GM19395 (cell line): ENCODE measurements at regions not wholly inside any gene's neighbourhood (a gene's known extent, or its start where the extent isn't known, plus 50 kb on each side); places are given as distances from the start of the nearest gene placed in this dataset.

ENCODE experiments used
- ATAC-seq: cut with Tn5 transposase; IDR thresholded peaks from one replicate; pipeline ENCODE4 v1.9.1; 2021; ENCODE audit warnings: mild to moderate bottlenecking, moderate library complexity; ENCODE audit not compliant: unreplicated experiment

GRCh38 chr15:35850284-35850683 is 304.3 kb upstream of the DPH6 start:
- no peak for ATAC-seq

DNA sequence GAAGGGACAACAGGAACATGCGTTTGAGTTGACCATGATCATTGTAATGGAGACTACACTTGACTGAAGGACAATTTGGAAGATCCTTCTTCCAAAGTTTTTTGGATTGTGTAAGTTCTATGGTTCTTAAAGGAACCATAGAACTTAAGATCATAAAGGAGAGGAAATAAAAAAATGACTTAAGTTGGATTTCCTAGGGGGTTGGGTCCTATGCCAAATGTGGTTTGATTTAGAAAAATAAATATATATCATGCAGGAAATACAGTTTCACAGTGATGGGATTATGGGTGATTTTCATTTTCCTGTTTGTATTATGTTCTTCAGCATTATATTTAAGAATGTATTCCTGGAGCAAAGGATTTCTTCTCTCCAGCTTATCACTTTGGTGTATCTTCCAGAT is 305.5 kb upstream of the DPH6 start:
- no peak for ATAC-seq

GRCh38 chr15:35852818-35853624 is 307.1 kb upstream of the DPH6 start:
- ATAC-seq = no peak

DNA sequence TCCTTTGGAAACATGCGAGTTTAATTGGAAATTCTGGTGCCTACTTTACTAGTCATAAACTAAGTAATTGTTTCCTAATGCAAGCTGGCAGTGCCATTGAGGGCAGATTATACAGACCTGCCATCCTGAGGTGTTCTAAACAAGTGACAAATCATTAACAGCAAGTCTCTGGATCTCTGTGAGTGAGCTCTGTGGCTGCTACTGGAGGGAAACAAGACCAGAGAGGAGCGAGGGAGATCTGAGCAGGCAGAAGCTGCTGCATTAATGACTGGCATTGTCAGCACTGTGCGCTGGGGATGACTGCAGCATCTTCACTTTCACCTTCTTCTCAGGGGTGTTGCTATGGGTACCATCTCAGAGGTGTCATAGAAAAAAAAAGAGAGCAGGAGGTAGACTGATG is 308.4 kb upstream of the DPH6 start:
- no peak for ATAC-seq

DNA sequence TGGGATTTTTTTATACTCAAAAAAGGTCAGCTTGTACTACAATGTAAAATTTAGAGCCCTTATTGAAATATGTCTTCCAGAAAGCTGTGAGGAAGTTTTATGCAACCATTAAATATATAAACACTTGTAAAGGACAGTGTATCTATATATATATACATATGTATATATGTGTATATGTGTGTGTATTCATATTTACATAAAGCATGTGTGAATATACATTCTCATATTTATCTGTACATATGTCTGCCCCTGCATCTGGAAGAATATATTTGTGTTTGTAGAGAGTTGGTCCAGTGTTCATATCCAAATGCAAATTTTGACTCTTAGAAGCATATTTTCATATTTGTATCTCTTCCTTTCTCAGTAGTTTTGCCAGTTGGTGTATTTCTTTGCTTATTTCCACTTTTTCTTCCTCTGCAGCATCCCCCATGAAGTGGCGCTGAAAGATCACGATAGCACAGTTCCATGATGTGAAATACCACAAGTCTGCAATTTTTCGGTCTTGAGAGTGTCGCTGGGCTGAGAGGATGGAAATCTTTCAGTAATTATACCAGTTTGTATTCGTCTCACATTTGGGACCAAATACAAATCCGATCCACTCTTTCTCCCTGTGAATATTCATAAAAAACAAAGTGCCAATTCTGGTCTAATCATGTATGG is 311.7 kb upstream of the DPH6 start:
- ATAC-seq = no peak

GRCh38 chr15:35858707-35859106 is 312.7 kb upstream of the DPH6 start:
- no peak for ATAC-seq

DNA sequence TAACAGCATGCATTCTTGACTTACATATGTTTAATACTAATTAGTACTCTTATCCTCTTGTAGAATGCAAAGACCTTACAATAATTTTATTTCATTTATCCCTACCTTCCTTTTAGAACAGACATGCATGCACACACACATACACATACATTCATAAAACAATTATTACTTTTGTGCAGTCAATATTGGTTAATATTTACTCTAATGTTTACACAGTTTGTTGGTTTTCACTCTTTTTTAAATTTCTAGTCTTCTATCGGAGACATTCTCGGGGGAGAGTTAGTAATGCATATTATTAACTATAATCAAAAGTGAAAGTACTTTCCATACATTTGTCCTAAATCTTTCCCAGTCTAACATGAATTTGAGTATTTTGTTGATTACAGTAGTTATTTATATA is 317.7 kb upstream of the DPH6 start:
- ATAC-seq = no peak

GRCh38 chr15:35867356-35867755 is 321.4 kb upstream of the DPH6 start:
- ATAC-seq = no peak

DNA sequence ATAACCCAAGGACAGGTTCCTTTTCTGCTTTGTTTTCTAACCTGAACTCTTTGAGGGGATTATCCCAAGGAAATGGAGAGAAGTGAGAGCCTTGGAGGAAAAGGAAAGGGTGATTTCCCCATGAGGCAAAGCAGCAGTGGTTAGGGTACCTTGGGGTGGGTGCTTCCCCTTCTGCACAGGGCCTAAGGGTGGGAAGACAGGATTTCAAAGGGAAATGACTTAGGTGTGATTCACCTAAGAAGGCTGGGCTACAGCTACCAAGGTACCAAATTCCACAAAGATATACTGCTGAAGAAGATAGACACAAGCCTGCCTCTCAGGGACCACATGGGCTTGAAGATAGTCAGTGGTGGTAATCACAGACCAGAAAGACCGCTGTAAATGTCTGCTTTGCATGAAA is 325.3 kb upstream of the DPH6 start:
- no peak for ATAC-seq

- no peak for ATAC-seq
Observed at GRCh38 chr15:35871812-35872211, 325.8 kb upstream of the DPH6 start.

DNA sequence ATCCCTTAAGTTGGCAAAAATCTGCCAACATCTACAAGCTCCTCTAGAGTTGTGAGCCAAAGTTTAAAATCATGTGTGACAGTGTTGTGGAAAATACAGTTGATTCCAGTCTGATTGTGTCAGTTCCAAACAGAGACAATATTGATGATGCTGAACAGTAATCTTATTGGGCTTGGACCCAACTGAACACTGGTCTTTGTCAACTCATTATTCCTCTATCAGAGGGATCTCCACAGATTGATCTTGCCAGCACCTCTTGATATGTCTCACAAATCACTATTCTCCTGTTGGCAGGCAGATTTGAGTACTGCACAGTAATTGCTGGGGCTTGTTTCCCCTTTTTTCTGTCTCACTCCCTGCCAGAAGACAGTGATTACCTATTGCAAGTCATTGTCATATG is 326.6 kb upstream of the DPH6 start:
- no peak for ATAC-seq

DNA sequence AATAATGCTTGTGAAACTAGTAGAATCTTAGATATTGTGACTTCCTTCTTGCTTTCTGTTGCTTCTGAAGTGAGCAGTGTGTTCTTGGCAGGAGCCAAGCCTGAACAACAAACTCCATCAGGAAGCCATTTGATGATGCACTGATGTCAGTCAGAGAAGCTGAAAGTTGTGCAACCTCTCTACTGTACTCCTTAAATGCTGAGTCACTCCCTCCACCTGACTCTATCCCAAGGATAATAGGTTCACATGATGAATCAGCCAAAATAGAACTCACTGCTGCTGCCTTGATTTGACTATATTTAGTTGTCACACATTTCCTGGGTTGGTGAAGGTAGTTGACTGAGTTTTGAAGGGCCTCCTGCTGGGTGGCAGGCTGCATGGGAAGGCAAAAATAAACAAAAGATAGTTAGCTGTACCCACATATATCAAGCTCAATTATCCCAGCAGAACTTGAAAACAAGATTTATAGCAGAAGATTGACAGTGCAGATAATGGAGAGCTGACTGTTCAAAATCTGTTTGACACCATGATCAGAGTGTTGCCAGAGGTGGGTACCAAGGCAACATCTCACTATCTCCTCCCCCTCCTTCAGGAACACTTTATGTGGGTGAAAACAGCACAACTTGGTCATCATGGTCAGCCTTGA is 328.4 kb upstream of the DPH6 start:
- no peak for ATAC-seq

GRCh38 chr15:35876762-35877161 is 330.8 kb upstream of the DPH6 start:
- ATAC-seq = no peak

DNA sequence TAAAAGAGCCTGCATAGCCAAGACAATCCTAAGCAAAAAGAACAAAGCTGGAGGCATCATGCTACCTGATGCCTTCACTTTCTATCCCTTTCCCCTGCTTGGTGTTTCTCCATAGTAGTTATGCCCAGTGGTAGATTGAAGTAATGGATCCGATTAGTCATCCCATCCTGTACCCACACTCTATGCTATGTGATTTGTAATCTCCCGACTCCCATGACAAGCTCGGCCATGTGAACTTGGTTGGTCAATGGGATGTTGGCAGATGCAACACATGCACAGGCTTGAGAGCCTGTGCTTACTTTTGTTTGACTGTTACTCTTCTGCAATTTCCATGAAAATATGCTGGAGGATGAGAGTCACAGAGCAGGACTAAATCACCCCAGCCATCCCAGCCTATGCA is 334.9 kb upstream of the DPH6 start:
- no peak for ATAC-seq

- no peak for ATAC-seq
Observed at GRCh38 chr15:35885870-35886269, 339.9 kb upstream of the DPH6 start.

GRCh38 chr15:35886765-35887164 is 340.8 kb upstream of the DPH6 start:
- ATAC-seq = no peak

GRCh38 chr15:35888815-35889214 is 342.9 kb upstream of the DPH6 start:
- no peak for ATAC-seq

DNA sequence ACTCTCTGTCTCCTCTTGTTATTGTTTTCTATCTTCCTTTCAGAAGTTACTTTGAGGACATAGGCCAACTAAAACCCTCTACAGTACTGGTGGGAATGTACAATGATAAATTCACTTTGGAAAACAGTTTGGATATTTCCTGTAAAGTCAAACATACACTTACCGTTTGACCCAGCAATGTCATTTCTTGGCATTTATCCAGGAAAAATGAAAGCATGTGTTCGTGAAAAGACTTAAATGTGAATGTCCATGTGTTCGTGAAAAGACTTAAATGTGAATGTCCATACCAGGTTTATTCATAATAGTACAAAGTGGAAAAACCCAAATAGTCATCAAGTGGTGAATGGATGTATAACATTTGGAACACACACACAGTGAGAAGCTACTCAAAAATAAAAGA is 361.5 kb upstream of the DPH6 start:
- no peak for ATAC-seq

DNA sequence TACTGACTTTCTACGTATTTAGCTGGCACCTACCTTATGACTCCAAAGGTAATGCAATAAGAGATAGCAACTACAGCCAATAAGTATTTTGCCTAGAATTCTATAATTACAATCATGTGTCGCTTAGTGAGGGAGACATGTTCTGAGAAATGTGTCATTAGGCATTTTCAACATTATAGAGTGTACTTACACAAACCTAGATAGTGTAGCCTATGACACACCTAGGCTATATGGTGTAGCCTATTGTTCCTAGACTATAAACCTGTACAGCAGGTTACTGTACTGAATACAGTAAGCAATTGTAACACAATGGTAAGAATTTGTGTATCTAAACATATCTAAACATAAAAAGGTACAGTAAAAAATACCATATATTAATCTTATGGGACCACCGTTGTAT is 363.4 kb upstream of the DPH6 start:
- no peak for ATAC-seq

GRCh38 chr15:35910227-35910626 is 364.3 kb upstream of the DPH6 start:
- ATAC-seq = no peak

DNA sequence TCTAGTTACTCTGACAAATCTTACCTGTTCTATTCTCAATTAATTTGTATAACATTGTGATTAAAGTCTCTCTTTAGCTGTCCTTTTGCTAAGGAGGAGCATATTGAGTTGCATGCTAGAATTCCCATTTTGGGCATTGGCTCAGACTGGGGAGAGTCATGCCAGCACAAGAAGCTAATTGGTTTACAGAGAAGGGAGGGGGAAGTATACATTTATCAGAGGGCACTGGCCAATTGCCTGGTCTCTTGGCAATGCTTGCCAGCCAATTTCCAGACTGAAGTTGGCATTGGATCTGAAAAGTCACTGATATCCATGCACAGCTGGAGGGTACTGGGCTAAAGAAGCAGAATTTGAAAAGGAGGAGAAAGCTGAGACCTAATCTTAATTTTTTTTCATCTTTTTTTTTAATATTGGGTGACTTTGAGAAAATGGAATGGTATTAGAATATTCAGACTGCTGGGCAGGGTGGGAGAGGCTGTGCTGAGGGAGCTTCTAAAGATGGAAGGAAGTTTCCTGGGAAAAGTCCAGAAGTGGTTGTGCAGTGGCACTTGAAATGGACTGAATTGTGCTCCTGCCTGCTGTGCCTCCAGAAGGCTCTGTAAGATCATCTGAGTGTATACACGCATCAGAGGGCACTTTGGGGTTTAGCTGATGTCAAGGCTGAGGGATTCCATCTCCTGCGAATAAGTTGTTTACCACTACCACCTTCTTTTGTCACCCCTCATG is 365.2 kb upstream of the DPH6 start:
- ATAC-seq = no peak

DNA sequence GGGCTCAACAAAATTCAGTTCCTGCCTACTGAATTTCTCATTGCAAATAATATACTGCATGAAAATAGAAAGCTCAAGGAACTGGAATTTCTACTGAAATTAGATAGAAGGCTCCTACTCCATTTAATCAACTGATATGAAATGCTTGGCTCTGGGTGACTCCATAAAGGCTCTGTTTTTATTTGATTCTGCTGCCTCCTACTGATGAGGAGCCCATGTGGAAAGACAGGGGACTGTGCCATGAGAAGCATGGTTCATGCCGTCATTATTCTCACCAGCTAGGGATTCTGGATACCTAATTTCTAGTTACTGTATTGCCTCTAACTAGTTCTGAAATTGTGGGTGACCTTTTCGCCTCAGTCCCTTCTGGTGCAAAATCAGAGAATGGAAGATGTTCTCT is 366.2 kb upstream of the DPH6 start:
- ATAC-seq = no peak
